HL-60 (cell line): ENCODE measurements at regions not wholly inside any gene's neighbourhood (a gene's known extent, or its start where the extent isn't known, plus 50 kb on each side); places are given as distances from the start of the nearest gene placed in this dataset.

ENCODE experiments used
- DNase-seq, 2 experiments: peaks; one replicate each; pipeline ENCODE4 v3.0.0-alpha.2; 2010 to 2020; ENCODE audit warnings: low read depth in 1 of 2, low spot score in 1 of 2
- H3K27ac ChIP-seq: fragments of 250-450 bp; sonication (Bioruptor Pico); replicated peaks from 2 replicates; pipeline ENCODE4 v1.5.1; 2020; ENCODE audit warnings: mild to moderate bottlenecking, moderate library complexity
- H3K27me3 ChIP-seq: fragments of 250-450 bp; sonication (Bioruptor Pico); 2 replicates; pipeline ENCODE4 v1.5.1; 2021; ENCODE audit warnings: mild to moderate bottlenecking, moderate library complexity; ENCODE audit not compliant: insufficient read depth, poor library complexity, severe bottlenecking
- H3K4me3 ChIP-seq: replicated peaks from 2 replicates; pipeline ENCODE4 v1.5.1; 2011; ENCODE audit warnings: mild to moderate bottlenecking, control low read depth, low read length; ENCODE audit not compliant: insufficient read depth
- CTCF ChIP-seq: IDR thresholded peaks from one replicate; pipeline ENCODE4 v1.5.1; 2011; ENCODE audit warnings: low read length, control low read depth, inconsistent platforms; ENCODE audit not compliant: insufficient read depth
- GABPA ChIP-seq: IDR thresholded peaks from 2 replicates; pipeline ENCODE4 v1.6.1; 2012; ENCODE audit warnings: low read depth
- POLR2AphosphoS5 ChIP-seq: IDR thresholded peaks from 2 replicates; pipeline ENCODE4 v1.6.1; 2012; ENCODE audit warnings: low read depth
- REST ChIP-seq: IDR thresholded peaks from 2 replicates; pipeline ENCODE4 v1.6.1; 2012; ENCODE audit warnings: low read depth; ENCODE audit not compliant: insufficient replicate concordance
- SPI1 ChIP-seq: IDR thresholded peaks from 2 replicates; pipeline ENCODE4 v1.6.1; 2012; ENCODE audit warnings: low read depth, mild to moderate bottlenecking, borderline replicate concordance

- no peak overlapping the region for H3K4me3 ChIP-seq
- no peaks in the 10 kb centered on the region for H3K27me3 ChIP-seq
- DNase-seq, result no peak
- no peak overlapping the region for H3K27ac ChIP-seq
- TF ChIP-seq REST (no peak), GABPA (no peak), CTCF (no peak), SPI1 (no peak), POLR2AphosphoS5 (no peak)
These were observed 429.6 kb upstream of the SALL3 start for GRCh38 chr18:78549971-78550370.

GRCh38 chr18:78554944-78555608, 424.5 kb upstream of the SALL3 start:
- no peak for DNase-seq
- Histone ChIP-seq H3K27ac (no peak overlapping the region), H3K4me3 (no peak overlapping the region), H3K27me3 (no peaks in the 10 kb centered on the region)
- TF ChIP-seq GABPA (no peak), CTCF (no peak), POLR2AphosphoS5 (no peak), SPI1 (no peak), REST (no peak)

- Histone ChIP-seq H3K4me3 (no peak overlapping the region), H3K27ac (no peak overlapping the region), H3K27me3 (no peaks in the 10 kb centered on the region)
- TF ChIP-seq GABPA, result no peak
- TF ChIP-seq CTCF, result no peak
- TF ChIP-seq SPI1, result no peak
- no peak for TF ChIP-seq REST
- TF ChIP-seq POLR2AphosphoS5, result no peak
- no peak for DNase-seq
These were observed 422.2 kb upstream of the SALL3 start for GRCh38 chr18:78557371-78557770.
